H1 (cell line): ENCODE measurements at regions not wholly inside any gene's neighbourhood (a gene's known extent, or its start where the extent isn't known, plus 50 kb on each side); places are given as distances from the start of the nearest gene placed in this dataset.

Source experiments
- CTCF ChIA-PET: fragments of 300-600 bp; sonication (Branson Sonifier 250); formaldehyde crosslinking; loops from one replicate; lab custom pipeline; 2021; ENCODE audit not compliant: partially characterized antibody; lab: Charles Lee
- POLR2A ChIA-PET: fragments of 300-600 bp; sonication (Branson Sonifier 250); formaldehyde crosslinking; loops from one replicate; lab custom pipeline; 2021; ENCODE audit warnings: inconsistent platforms; ENCODE audit not compliant: partially characterized antibody; lab: Charles Lee
- DNase-seq, 2 experiments: peaks; one replicate each; pipeline versions ENCODE4 v3.0.0 to v3.0.0-alpha.2; 2010 to 2022; ENCODE audit warnings: low spot score in 2 of 2, low read depth in 1 of 2, mixed read lengths in 1 of 2
- FAIRE-seq: peaks from 2 replicates; lab custom pipeline; 2011; peaks lifted over from hg19 to GRCh38; lab: Jason Lieb, UNC
- H2AFZ ChIP-seq: 2 replicates; pipeline ENCODE4 v1.8.1; 2012; ENCODE audit warnings: low read length, inconsistent platforms
- H2AK5ac ChIP-seq: 2 replicates; pipeline ENCODE4 v1.6.1; 2013; ENCODE audit warnings: low read depth, low read length
- H2BK120ac ChIP-seq: replicated peaks from 2 replicates; pipeline ENCODE3; 2013; ENCODE audit warnings: low read depth, low read length, inconsistent platforms
- H2BK12ac ChIP-seq: 2 replicates; pipeline ENCODE4 v1.6.1; 2013; ENCODE audit warnings: low read depth, low read length
- H2BK15ac ChIP-seq: 2 replicates; pipeline ENCODE4 v1.6.1; 2013; ENCODE audit warnings: low read length
- H2BK20ac ChIP-seq: 2 replicates; pipeline ENCODE4 v1.6.1; 2013; ENCODE audit warnings: low read length
- H2BK5ac ChIP-seq: 2 replicates; pipeline ENCODE4 v1.6.1; 2013; ENCODE audit warnings: low read depth, low read length
- H3K14ac ChIP-seq: 2 replicates; pipeline ENCODE4 v1.6.1; 2013; ENCODE audit warnings: inconsistent platforms; ENCODE audit not compliant: insufficient read length
- H3K18ac ChIP-seq: 2 replicates; pipeline ENCODE4 v1.6.1; 2013; ENCODE audit warnings: low read length; ENCODE audit errors: extremely low read depth
- H3K23ac ChIP-seq: 2 replicates; pipeline ENCODE4 v1.6.1; 2013; ENCODE audit warnings: inconsistent platforms; ENCODE audit not compliant: insufficient read length
- H3K23me2 ChIP-seq: 2 replicates; pipeline ENCODE4 v1.6.1; 2013; ENCODE audit warnings: low read depth, low read length
- H3K27ac ChIP-seq: 2 replicates; pipeline ENCODE4 v1.6.1; 2011; ENCODE audit warnings: low read depth, low read length, inconsistent platforms
- H3K27me3 ChIP-seq, 4 experiments: replicated peaks in 1 of 4; 1 replicate in 1 of 4; 2 replicates in 3 of 4; pipeline versions ENCODE4 v1.6.1 to v1.8.1; 2011 to 2013; ENCODE audit warnings: low read length in 3 of 4, mild to moderate bottlenecking in 3 of 4, inconsistent platforms in 2 of 4, mixed read lengths in 2 of 4, moderate library complexity in 1 of 4; ENCODE audit not compliant: control insufficient read depth in 3 of 4, insufficient read depth in 3 of 4; ENCODE audit errors: extremely low read depth in 1 of 4
- H3K36me3 ChIP-seq, 4 experiments: 2 replicates each; pipeline versions ENCODE4 v1.6.1 to v1.8.1; 2011 to 2013; ENCODE audit warnings: mild to moderate bottlenecking in 4 of 4, low read length in 3 of 4, moderate library complexity in 2 of 4, control low read depth in 1 of 4, inconsistent platforms in 1 of 4; ENCODE audit not compliant: insufficient read depth in 4 of 4, control insufficient read depth in 2 of 4
- H3K4ac ChIP-seq: replicated peaks from 2 replicates; pipeline ENCODE3; 2013; ENCODE audit warnings: low read length, low read depth, mixed read lengths, inconsistent platforms; ENCODE audit not compliant: insufficient read length
- H3K4me1 ChIP-seq, 4 experiments: replicated peaks in 1 of 4; 1 replicate in 1 of 4; 2 replicates in 3 of 4; pipeline versions ENCODE4 v1.6.1 to v1.8.1; 2011 to 2013; ENCODE audit warnings: low read length in 3 of 4, inconsistent platforms in 2 of 4, mixed read lengths in 1 of 4; ENCODE audit not compliant: insufficient read depth in 4 of 4, control insufficient read depth in 3 of 4
- H3K4me2 ChIP-seq, 2 experiments: 2 replicates each; pipeline versions ENCODE4 v1.6.1 to v1.8.1; 2011 to 2013; ENCODE audit warnings: low read depth in 2 of 2, low read length in 2 of 2, control low read depth in 1 of 2, inconsistent platforms in 1 of 2, mild to moderate bottlenecking in 1 of 2; ENCODE audit not compliant: insufficient read depth in 1 of 2
- H3K4me3 ChIP-seq, 4 experiments: fragments of 200-600, 300-600 bp in 1 of 4; sonication (generic), shearing (Covaris generic), sonication (Bioruptor Twin) in 1 of 4; 2 replicates each; pipeline versions ENCODE4 v1.5.1 to v1.8.1; 2011 to 2016; ENCODE audit warnings: low read length in 4 of 4, low read depth in 3 of 4, control low read depth in 2 of 4, inconsistent platforms in 2 of 4, mild to moderate bottlenecking in 2 of 4, mixed read lengths in 1 of 4, moderate library complexity in 1 of 4; ENCODE audit not compliant: insufficient read depth in 2 of 4; ENCODE audit errors: extremely low read depth in 1 of 4
- H3K56ac ChIP-seq: replicated peaks from 2 replicates; pipeline ENCODE3; 2013; ENCODE audit warnings: low read depth, mild to moderate bottlenecking, mixed read lengths, low read length, inconsistent platforms; ENCODE audit not compliant: insufficient read length
- H3K79me1 ChIP-seq: 2 replicates; pipeline ENCODE4 v1.6.1; 2013; ENCODE audit warnings: low read depth, low read length, control low read depth
- H3K79me2 ChIP-seq, 2 experiments: 2 replicates each; pipeline versions ENCODE4 v1.6.1 to v1.8.1; 2012 to 2013; ENCODE audit warnings: low read length in 2 of 2, mild to moderate bottlenecking in 2 of 2, inconsistent platforms in 1 of 2; ENCODE audit not compliant: insufficient read depth in 2 of 2, control insufficient read depth in 1 of 2
- H3K9ac ChIP-seq, 4 experiments: replicated peaks in 1 of 4; 1 replicate in 1 of 4; 2 replicates in 3 of 4; pipeline versions ENCODE4 v1.6.1 to v1.8.1; 2011 to 2013; ENCODE audit warnings: low read depth in 3 of 4, low read length in 3 of 4, control low read depth in 2 of 4, mild to moderate bottlenecking in 2 of 4, moderate library complexity in 2 of 4, inconsistent platforms in 1 of 4; ENCODE audit errors: extremely low read depth in 1 of 4
- H3K9me3 ChIP-seq, 2 experiments: 2 replicates each; pipeline versions ENCODE4 v1.6.1 to v1.8.1; 2012 to 2013; ENCODE audit warnings: mild to moderate bottlenecking in 2 of 2, moderate library complexity in 2 of 2, control low read depth in 1 of 2, inconsistent platforms in 1 of 2, low read depth in 1 of 2, low read length in 1 of 2, mixed read lengths in 1 of 2; ENCODE audit not compliant: insufficient read depth in 2 of 2
- H4K20me1 ChIP-seq, 2 experiments: replicated peaks in 1 of 2; 2 replicates each; pipeline versions ENCODE3 to v1.8.1; 2011 to 2013; ENCODE audit warnings: inconsistent platforms in 2 of 2, low read length in 2 of 2, mild to moderate bottlenecking in 1 of 2; ENCODE audit not compliant: insufficient read depth in 2 of 2, control insufficient read depth in 1 of 2
- H4K5ac ChIP-seq: 2 replicates; pipeline ENCODE4 v1.6.1; 2013; ENCODE audit warnings: low read length, low read depth, mixed read lengths, inconsistent platforms; ENCODE audit not compliant: insufficient read length
- H4K8ac ChIP-seq: 2 replicates; pipeline ENCODE4 v1.8.0; 2013; ENCODE audit warnings: mild to moderate bottlenecking, moderate library complexity, low read length, inconsistent platforms; ENCODE audit not compliant: insufficient read depth; ENCODE audit errors: extremely low read depth
- H4K91ac ChIP-seq: replicated peaks from 2 replicates; pipeline ENCODE3; 2013; ENCODE audit warnings: low read length, mixed read lengths, inconsistent platforms; ENCODE audit not compliant: insufficient read length
- ASH2L ChIP-seq: fragments of 200-600, 300-600 bp; sonication (generic); IDR thresholded peaks from one replicate; pipeline ENCODE4 v1.7.1; 2017; ENCODE audit warnings: low read length
- CBX5 ChIP-seq: fragments of 300-800, 300-1000 bp; sonication (generic); IDR thresholded peaks from 2 replicates; pipeline ENCODE4 v1.7.1; 2016; ENCODE audit warnings: antibody characterized with exemption, low read length, low read depth
- CBX8 ChIP-seq: fragments of 300-800, 300-1000 bp; sonication (generic); IDR thresholded peaks from 2 replicates; pipeline ENCODE4 v1.7.1; 2016; ENCODE audit warnings: low read depth, low read length, borderline replicate concordance
- CHD1 ChIP-seq: IDR thresholded peaks from 2 replicates; pipeline ENCODE4 v1.6.1; 2012; ENCODE audit warnings: low read depth, low read length, improper control_type of control experiment
- EP300 ChIP-seq, 2 experiments: IDR thresholded peaks; 1 replicate in 1 of 2; 2 replicates in 1 of 2; pipeline ENCODE4 v1.6.1; 2011 to 2012; ENCODE audit warnings: low read depth in 2 of 2, low read length in 2 of 2, mild to moderate bottlenecking in 2 of 2, borderline replicate concordance in 1 of 2, inconsistent platforms in 1 of 2, moderate library complexity in 1 of 2
- GTF2F1 ChIP-seq: IDR thresholded peaks from 2 replicates; pipeline ENCODE4 v1.6.1; 2012; ENCODE audit warnings: low read depth, low read length, improper control_type of control experiment, borderline replicate concordance
- JUND ChIP-seq: IDR thresholded peaks from 2 replicates; pipeline ENCODE4 v1.6.1; 2011; ENCODE audit warnings: mild to moderate bottlenecking, improper control_type of control experiment, low read length
- KDM4A ChIP-seq: IDR thresholded peaks from one replicate; pipeline ENCODE4 v1.7.1; 2012; ENCODE audit warnings: low read depth, mild to moderate bottlenecking, moderate library complexity, low read length, inconsistent platforms; ENCODE audit not compliant: severe bottlenecking
- RFX5 ChIP-seq: IDR thresholded peaks from 2 replicates; pipeline ENCODE4 v1.6.1; 2011; ENCODE audit warnings: low read depth, low read length, improper control_type of control experiment, borderline replicate concordance
- SIRT6 ChIP-seq: IDR thresholded peaks from one replicate; pipeline ENCODE4 v1.7.1; 2012; ENCODE audit warnings: low read length, inconsistent platforms
- TEAD4 ChIP-seq: IDR thresholded peaks from 2 replicates; pipeline ENCODE4 v1.6.1; 2012; ENCODE audit warnings: low read depth, low read length, inconsistent platforms, mixed read lengths
- YY1 ChIP-seq: IDR thresholded peaks from 2 replicates; pipeline ENCODE4 v1.6.1; 2011; ENCODE audit warnings: low read depth, mild to moderate bottlenecking, low read length
- WGBS, 2 experiments: shearing (Covaris generic) in 1 of 2; methylation state at CpG; one replicate each; pipeline versions ENCODE4 v1.1.6 to v1.1.7; 2013 to 2015; ENCODE audit warnings: low lambda C conversion rate in 2 of 2, mixed read lengths in 2 of 2, inconsistent platforms in 1 of 2, low coverage in 1 of 2, missing lambda C conversion rate in 1 of 2; ENCODE audit not compliant: insufficient replicate concordance in 2 of 2, insufficient coverage in 1 of 2, insufficient read length in 1 of 2; ENCODE audit errors: extremely low coverage in 1 of 2, missing lambda C conversion rate in 1 of 2; 5-methylcytosine and 5-hydroxymethylcytosine counted together
- TF ChIP-seq, protein P1 (sequence below), 3 experiments: IDR thresholded peaks; 1 replicate in 2 of 3; 2 replicates in 1 of 3; pipeline versions ENCODE4 v1.5.1 to v1.6.1; 2011; ENCODE audit warnings: low read length in 3 of 3, mild to moderate bottlenecking in 3 of 3, inconsistent platforms in 2 of 3, low read depth in 1 of 3, moderate library complexity in 1 of 3; ENCODE audit not compliant: insufficient read depth in 1 of 3; ENCODE audit errors: control extremely low read depth in 1 of 3

DNA sequence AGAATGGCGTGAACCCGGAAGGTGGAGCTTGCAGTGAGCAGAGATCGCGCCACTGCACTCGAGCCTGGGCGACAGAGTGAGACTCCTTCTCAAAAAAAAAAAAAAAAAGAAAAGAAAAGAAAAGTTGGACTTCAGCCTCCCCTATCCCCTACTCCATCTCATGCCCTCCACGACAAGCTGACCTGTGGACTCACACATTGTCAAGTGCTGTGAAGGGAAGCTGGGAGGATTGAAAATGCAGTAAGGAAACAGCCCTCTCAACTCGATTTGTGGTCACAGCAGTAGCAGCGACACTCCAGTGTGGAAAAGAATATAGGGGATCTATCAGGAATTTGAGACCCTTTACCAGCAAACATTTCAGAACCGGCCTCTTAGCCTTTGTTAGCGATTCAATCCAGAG, 103.6 kb upstream of the SVIL start:
- TF ChIP-seq ASH2L (no peak), RFX5 (no peak), EP300 (IDR thresholded peaks at IDR 0.05; ENCODE audit: borderline replicate concordance in 1 of 2, low read depth in 2 of 2, low read length in 2 of 2) (no peak), CBX5 (no peak), CHD1 (no peak), KDM4A (no peak), GTF2F1 (no peak), JUND (no peak), YY1 (no peak), TEAD4 (no peak), CBX8 (no peak), SIRT6 (no peak)
- TF ChIP-seq, protein P1, sequence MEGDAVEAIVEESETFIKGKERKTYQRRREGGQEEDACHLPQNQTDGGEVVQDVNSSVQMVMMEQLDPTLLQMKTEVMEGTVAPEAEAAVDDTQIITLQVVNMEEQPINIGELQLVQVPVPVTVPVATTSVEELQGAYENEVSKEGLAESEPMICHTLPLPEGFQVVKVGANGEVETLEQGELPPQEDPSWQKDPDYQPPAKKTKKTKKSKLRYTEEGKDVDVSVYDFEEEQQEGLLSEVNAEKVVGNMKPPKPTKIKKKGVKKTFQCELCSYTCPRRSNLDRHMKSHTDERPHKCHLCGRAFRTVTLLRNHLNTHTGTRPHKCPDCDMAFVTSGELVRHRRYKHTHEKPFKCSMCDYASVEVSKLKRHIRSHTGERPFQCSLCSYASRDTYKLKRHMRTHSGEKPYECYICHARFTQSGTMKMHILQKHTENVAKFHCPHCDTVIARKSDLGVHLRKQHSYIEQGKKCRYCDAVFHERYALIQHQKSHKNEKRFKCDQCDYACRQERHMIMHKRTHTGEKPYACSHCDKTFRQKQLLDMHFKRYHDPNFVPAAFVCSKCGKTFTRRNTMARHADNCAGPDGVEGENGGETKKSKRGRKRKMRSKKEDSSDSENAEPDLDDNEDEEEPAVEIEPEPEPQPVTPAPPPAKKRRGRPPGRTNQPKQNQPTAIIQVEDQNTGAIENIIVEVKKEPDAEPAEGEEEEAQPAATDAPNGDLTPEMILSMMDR (IDR thresholded peaks at IDR 0.05; ENCODE audit: control extremely low read depth in 1 of 3, insufficient read depth in 1 of 3, low read depth in 1 of 3, low read length in 3 of 3), result no peak
- TF ChIP-seq, all 59 proteins: peak for 0
- peaks cover 0 to 3% (median 0%) of the 10 kb centered on the region in 4 experiments; a peak in 1 of 7 replicates for H3K4me1 ChIP-seq
- ChIA-PET POLR2A (no interaction called here), CTCF (no interaction called here)
- peaks cover 0 to 11% of the 10 kb centered on the region in 2 experiments; a peak in 1 of 4 replicates for H3K79me2 ChIP-seq
- no peak overlapping the region for H3K27ac ChIP-seq
- no peak overlapping the region for H2BK12ac ChIP-seq
- H3K79me1 ChIP-seq, result no peaks in the 10 kb centered on the region
- peaks cover 15% of the 10 kb centered on the region; the same call in 1 of the 2 replicates for H3K23me2 ChIP-seq
- no peak overlapping the region for H2AFZ ChIP-seq
- no peak overlapping the region for H4K8ac ChIP-seq
- no peak overlapping the region for H3K18ac ChIP-seq
- H3K4ac ChIP-seq, result no peak overlapping the region
- H2BK15ac ChIP-seq, result no peak overlapping the region
- H3K4me3 ChIP-seq, result no peak overlapping the region
- no peak overlapping the region for H4K91ac ChIP-seq
- H3K4me2 ChIP-seq, result no peak overlapping the region
- H3K23ac ChIP-seq, result no peak overlapping the region
- no peak overlapping the region for H2BK120ac ChIP-seq
- H3K9ac ChIP-seq, result no peak overlapping the region
- H3K56ac ChIP-seq, result no peak overlapping the region
- peaks cover 2 to 7% of the 10 kb centered on the region in 2 experiments for H4K20me1 ChIP-seq
- no peak for FAIRE-seq
- H2AK5ac ChIP-seq, result no peak overlapping the region
- no peak overlapping the region for H2BK20ac ChIP-seq
- no peak for DNase-seq
- H3K36me3 ChIP-seq, result no peaks in the 10 kb centered on the region
- H3K9me3 ChIP-seq, result no peaks in the 10 kb centered on the region
- H4K5ac ChIP-seq, result no peak overlapping the region
- H2BK5ac ChIP-seq, result no peak overlapping the region
- H3K27me3 ChIP-seq, result peaks cover 0 to 34% (median 23%) of the 10 kb centered on the region in 4 experiments; a peak in 6 of 7 replicates
- 96% methylated on average over 6 of the region's 11 CpGs; no CpG with 5 or more reads in 1 of the 2 experiments for WGBS, 2 experiments
- H3K14ac ChIP-seq, result no peak overlapping the region
